BE2C (cell line): ENCODE measurements at regions not wholly inside any gene's neighbourhood (a gene's known extent, or its start where the extent isn't known, plus 50 kb on each side); places are given as distances from the start of the nearest gene placed in this dataset.
"Not testable (repeated sequence)": the region's sequence is repeated elsewhere in the genome, so short reads cannot be mapped to it uniquely, and the experiment has no call there.

ENCODE experiments used
- DNase-seq: peaks from one replicate; pipeline ENCODE4 v3.0.0-alpha.2; 2020
- H3K27me3 ChIP-seq: fragments of 250-450 bp; sonication (Bioruptor Pico); 2 replicates; pipeline ENCODE4 v1.5.1; 2020; ENCODE audit warnings: mild to moderate bottlenecking
- H3K36me3 ChIP-seq: fragments of 250-450 bp; sonication (Bioruptor Pico); 2 replicates; pipeline ENCODE4 v1.5.1; 2020; ENCODE audit warnings: mild to moderate bottlenecking
- H3K4me1 ChIP-seq: fragments of 250-450 bp; sonication (Bioruptor Pico); 2 replicates; pipeline ENCODE4 v1.5.1; 2020
- H3K4me3 ChIP-seq: 2 replicates; pipeline ENCODE4 v1.5.1; 2011; ENCODE audit warnings: low read depth, low read length
- H3K9me3 ChIP-seq: fragments of 250-450 bp; sonication (Bioruptor Pico); 2 replicates; pipeline ENCODE4 v1.5.1; 2020
- CTCF ChIP-seq: IDR thresholded peaks from 2 replicates; pipeline ENCODE4 v1.5.1; 2012; ENCODE audit warnings: mild to moderate bottlenecking, low read depth, low read length

DNA sequence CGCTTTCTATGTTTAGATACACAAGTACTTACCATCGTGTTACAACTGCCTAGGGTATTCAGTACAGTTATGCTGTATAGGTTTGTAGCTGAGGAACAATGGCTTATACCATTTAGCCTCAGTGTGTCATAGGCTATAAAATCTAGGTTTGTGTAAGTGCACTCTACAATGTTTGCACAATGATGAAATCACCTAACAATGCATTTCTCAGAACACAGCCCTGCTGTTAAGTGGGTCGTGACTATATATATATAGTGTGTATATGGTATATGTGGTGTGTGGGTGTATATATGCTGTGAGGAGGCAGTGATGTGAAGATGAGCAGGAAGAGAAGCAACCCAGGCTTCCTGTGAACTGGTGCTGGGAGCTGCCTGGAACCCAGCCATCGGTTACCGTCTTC, 65.6 kb upstream of the MKI67 start:
- H3K27me3 ChIP-seq: no peaks in the 10 kb centered on the region

DNA sequence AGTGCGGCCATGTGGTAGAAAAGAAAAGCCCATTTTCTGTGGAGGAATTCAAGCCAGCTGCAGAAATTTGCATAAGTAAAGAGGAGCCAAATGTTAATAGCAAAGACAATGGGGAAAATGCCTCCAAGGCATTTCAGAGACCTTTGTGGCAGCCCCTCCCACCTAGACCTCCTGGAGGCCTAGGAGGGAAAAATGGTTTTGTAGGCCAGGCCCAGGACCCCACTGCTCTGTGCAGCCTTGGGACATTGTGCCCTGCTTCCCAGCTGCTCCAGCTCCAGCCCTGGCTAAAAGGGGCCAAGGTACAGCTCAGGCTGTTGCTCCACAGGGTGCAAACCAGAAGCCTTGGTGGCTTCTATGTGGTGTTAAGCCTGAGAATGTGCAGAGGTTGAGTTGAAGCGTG, 75.6 kb upstream of the MKI67 start:
- not testable (repeated sequence) for H3K4me1 ChIP-seq, H3K4me3 ChIP-seq, DNase-seq, H3K36me3 ChIP-seq, H3K9me3 ChIP-seq, H3K27me3 ChIP-seq

More for the DNA sequence above, 65.6 kb upstream of the MKI67 start:
- Histone ChIP-seq H3K4me3 (no peak overlapping the region), H3K36me3 (no peaks in the 10 kb centered on the region), H3K4me1 (no peaks in the 10 kb centered on the region), H3K9me3 (no peaks in the 10 kb centered on the region)
- TF ChIP-seq CTCF: no peak
- DNase-seq: no peak

GRCh38 chr10:128203028-128203427, 76.8 kb upstream of the MKI67 start:
- H3K27me3 ChIP-seq: no peaks in the 10 kb centered on the region
- no peaks in the 10 kb centered on the region for H3K4me1 ChIP-seq
- no peak overlapping the region for H3K4me3 ChIP-seq
- DNase-seq: no peak
- TF ChIP-seq CTCF: no peak
- H3K36me3 ChIP-seq: no peaks in the 10 kb centered on the region
- H3K9me3 ChIP-seq: no peaks in the 10 kb centered on the region

DNA sequence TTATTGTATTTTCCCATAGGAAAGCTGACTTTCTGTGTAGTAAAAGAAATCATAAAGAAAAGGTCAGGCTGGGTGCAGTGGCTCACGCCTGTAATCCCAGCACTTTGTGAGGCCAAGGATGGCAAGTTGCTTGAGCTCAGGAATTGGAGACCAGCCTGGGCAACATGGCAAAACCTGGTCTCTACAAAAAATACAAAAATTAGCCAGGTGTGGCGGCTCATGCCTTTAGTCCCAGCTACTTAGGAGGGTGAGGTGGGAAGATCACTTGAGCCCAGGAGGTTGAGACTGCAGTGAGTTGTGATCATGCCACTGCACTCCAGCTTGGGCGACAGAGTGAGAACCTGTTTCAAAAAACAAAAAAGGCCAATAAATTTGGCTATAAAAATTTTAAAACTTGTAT, 79.4 kb upstream of the MKI67 start:
- H3K36me3 ChIP-seq, DNase-seq, H3K27me3 ChIP-seq, H3K4me3 ChIP-seq, H3K4me1 ChIP-seq, H3K9me3 ChIP-seq: not testable (repeated sequence)

GRCh38 chr10:128206676-128207075, 80.5 kb upstream of the MKI67 start:
- H3K4me3 ChIP-seq: no peak overlapping the region
- no peaks in the 10 kb centered on the region for H3K27me3 ChIP-seq
- DNase-seq: no peak
- no peak for TF ChIP-seq CTCF
- no peaks in the 10 kb centered on the region for H3K36me3 ChIP-seq
- no peaks in the 10 kb centered on the region for H3K4me1 ChIP-seq
- no peaks in the 10 kb centered on the region for H3K9me3 ChIP-seq

DNA sequence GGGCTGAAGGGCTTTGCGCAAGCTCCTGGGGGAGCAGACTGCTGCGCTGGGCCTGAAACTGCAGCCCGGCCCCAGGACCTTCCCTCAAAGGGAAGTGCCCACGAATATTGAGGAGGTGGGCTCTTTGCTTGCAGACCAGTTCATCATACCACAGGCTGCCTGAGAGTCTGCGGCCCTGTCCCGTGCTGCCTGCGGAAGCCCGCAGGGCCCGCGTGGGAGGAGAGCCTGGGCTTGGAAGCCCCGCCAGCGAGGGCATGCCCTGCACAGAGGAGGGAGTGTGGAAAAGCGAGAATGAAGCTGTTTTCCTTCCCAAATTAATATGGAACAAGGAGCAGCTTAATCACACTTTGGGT, 83.6 kb upstream of the MKI67 start:
- no peak overlapping the region for H3K4me3 ChIP-seq
- no peaks in the 10 kb centered on the region for H3K4me1 ChIP-seq
- TF ChIP-seq CTCF: no peak

GRCh38 chr10:128210215-128211063, 84.2 kb upstream of the MKI67 start:
- Histone ChIP-seq H3K4me3 (no peak overlapping the region), H3K4me1 (no peaks in the 10 kb centered on the region), H3K36me3 (no peaks in the 10 kb centered on the region), H3K27me3 (no peaks in the 10 kb centered on the region), H3K9me3 (no peaks in the 10 kb centered on the region)
- TF ChIP-seq CTCF: no peak
- DNase-seq: no peak

More for the DNA sequence above, 83.6 kb upstream of the MKI67 start:
- no peaks in the 10 kb centered on the region for H3K27me3 ChIP-seq
- no peaks in the 10 kb centered on the region for H3K9me3 ChIP-seq
- no peaks in the 10 kb centered on the region for H3K36me3 ChIP-seq
- no peak for DNase-seq
